Neural progenitor cell (in vitro differentiated cells): ENCODE measurements at regions not wholly inside any gene's neighbourhood (a gene's known extent, or its start where the extent isn't known, plus 50 kb on each side); places are given as distances from the start of the nearest gene placed in this dataset.

Experiments used
- CTCF ChIP-seq: fragments of 200-600 bp; sonication (generic); IDR thresholded peaks from 2 replicates; pipeline ENCODE4 v1.5.1; 2017; ENCODE audit warnings: antibody characterized with exemption, mild to moderate bottlenecking
- EZH2 ChIP-seq: fragments of 200-600 bp; sonication (generic); IDR thresholded peaks from 2 replicates; pipeline ENCODE4 v1.6.1; 2017; ENCODE audit warnings: antibody characterized with exemption, mild to moderate bottlenecking, moderate library complexity
- EZH2phosphoT487 ChIP-seq: fragments of 200-600 bp; sonication (generic); IDR thresholded peaks from 2 replicates; pipeline ENCODE4 v1.6.1; 2017; ENCODE audit warnings: antibody characterized with exemption

GRCh38 chr12:90099288-90099687, 390.6 kb upstream of the ATP2B1 start:
- TF ChIP-seq CTCF (no peak), EZH2phosphoT487 (no peak), EZH2 (no peak)
